GM18507 (cell line): ENCODE measurements at regions not wholly inside any gene's neighbourhood (a gene's known extent, or its start where the extent isn't known, plus 50 kb on each side); places are given as distances from the start of the nearest gene placed in this dataset.

Experiments
- DNase-seq: peaks from one replicate; pipeline ENCODE4 v3.0.0; 2011; ENCODE audit warnings: low read depth; ENCODE audit not compliant: insufficient read length; ENCODE audit errors: extremely low spot score
- FAIRE-seq: peaks from 2 replicates; lab custom pipeline; 2011; peaks lifted over from hg19 to GRCh38; lab: Jason Lieb, UNC

DNA sequence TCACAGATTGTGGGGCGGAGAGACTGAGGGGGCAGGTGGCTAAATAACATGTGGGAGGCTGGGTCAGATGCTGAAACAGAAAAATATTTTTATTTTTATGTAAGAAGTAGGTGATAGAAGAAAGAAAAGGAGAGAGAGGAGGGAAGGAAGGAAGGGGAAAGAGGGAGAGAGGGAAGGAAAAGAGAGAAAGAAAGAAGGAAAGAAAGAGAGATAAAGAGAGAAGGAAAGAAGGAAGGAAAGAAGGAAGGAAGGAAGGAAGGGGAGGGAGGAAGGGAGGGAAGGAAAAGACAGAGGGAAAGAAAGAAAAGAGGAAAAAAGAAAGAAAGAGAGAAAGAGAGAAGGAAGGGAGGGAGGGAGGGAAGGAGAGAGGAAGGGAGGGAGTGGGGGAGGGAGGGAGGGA, 224.9 kb downstream of the UQCRFS1 start:
- DNase-seq (no peak), FAIRE-seq (no peak)

GRCh38 chr19:28987177-28987576, 225.8 kb downstream of the UQCRFS1 start:
- FAIRE-seq = no peak

GRCh38 chr19:28985201-28985600, 227.8 kb downstream of the UQCRFS1 start:
- no peak for FAIRE-seq

More at GRCh38 chr19:28987177-28987576, 225.8 kb downstream of the UQCRFS1 start:
- no peak for DNase-seq

DNA sequence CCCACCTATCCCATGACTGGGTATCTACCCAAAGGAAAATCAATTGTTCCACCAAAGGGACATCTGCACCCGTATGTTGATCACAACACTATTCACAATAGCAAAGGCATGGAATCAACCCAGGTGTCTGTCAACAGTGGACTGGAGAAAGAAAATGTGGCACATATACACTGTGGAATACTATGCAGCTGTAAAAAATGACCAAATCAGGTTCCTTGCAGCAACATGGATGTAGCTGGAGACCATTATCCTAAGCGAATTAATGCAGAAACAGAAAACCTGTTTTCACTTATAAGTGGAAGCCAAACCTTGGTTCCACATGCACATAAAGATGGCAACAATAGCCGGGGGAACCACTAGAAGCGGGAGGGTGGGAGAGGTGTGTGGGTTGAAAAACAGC, 228.6 kb downstream of the UQCRFS1 start:
- FAIRE-seq = no peak
- DNase-seq = no peak

More at GRCh38 chr19:28985201-28985600, 227.8 kb downstream of the UQCRFS1 start:
- no peak for DNase-seq

- FAIRE-seq (no peak), DNase-seq (no peak)
Observed at GRCh38 chr19:28983430-28983829, 229.5 kb downstream of the UQCRFS1 start.

DNA sequence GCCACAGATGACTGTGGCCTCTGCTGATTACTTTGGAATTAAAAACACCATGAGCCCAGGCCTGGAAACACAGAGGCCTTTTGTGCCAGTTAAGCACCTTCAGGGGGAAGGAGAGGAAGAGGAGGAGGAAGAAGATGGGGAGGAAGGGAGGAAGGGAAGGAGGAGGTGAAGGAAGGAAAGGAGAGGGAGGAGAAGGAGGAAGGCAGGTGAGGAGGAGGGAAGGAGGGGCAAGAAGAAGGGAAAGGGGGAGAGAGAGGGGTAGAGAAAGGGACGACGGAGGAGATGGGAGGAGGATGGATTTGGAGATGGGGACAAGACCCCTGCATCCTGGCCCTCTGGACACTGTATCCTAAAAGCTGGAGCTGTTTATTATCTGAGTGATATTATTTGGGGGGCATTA, 231.0 kb downstream of the UQCRFS1 start:
- DNase-seq (no peak), FAIRE-seq (no peak)

GRCh38 chr19:28981518-28981917, 231.4 kb downstream of the UQCRFS1 start:
- FAIRE-seq (no peak), DNase-seq (no peak)

GRCh38 chr19:28980236-28980868, 232.6 kb downstream of the UQCRFS1 start:
- FAIRE-seq (no peak), DNase-seq (no peak)

- no peak for FAIRE-seq
- DNase-seq = no peak
Observed at GRCh38 chr19:28977826-28978225, 235.1 kb downstream of the UQCRFS1 start.

DNA sequence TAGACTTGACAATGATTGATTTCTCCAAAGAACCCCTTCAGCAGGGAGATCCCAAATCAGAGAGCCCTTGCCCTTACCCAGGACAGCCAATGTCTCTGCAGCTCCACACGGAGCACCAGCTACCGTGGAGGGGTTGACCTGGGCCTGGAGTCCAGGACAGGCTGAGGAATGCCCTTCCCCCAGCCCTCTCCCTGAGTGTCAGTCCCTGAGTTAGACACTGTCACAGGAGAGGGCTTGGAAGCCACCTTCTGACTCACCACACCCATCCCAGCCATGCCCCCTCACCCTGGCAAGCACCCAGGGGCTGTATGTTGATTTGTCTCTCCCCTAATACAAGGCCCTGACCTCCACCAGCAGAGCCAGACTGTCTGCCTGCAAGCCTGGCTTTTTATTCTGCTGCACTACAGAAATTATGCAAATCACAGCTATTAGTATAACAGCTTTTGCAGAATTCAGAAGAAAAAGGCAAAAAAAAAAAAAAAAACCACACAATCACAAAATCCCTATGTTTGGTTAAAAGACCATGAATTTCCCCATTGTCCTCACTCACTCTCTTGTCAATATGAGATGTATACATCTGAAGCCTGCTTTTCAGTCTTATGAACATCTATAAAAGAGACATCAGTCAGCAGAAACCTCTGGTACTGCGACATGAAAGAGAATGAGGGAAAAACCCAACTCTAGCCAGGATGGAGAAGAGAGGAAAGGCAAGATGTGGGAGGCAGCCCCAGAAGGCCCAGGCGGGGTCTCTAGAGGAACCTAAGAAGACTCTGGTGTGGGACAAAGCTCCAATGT, 240.7 kb downstream of the UQCRFS1 start:
- no peak for FAIRE-seq

GRCh38 chr19:28971513-28971912, 241.4 kb downstream of the UQCRFS1 start:
- no peak for FAIRE-seq
- no peak for DNase-seq

More for the DNA sequence above, 240.7 kb downstream of the UQCRFS1 start:
- DNase-seq = no peak

DNA sequence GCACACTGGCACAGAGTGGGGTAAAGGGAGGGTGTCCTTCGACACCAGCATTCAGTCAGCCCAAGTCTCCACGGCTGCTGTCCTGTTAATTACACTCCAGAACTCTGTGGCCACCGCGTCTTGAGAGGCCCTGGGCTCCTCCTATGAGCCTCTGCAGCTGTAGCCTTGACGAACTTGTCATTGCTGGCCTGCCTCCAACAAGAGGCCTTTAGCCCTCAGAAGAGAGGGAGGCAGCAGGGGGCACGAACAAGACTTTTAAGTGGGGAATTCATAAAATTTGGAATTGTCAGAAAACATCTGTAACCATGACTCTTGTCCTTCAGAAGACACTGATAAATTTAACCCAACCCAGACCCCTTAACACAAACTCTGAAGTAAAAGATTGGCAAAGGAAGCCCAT, 241.9 kb downstream of the UQCRFS1 start:
- no peak for FAIRE-seq
- no peak for DNase-seq

DNA sequence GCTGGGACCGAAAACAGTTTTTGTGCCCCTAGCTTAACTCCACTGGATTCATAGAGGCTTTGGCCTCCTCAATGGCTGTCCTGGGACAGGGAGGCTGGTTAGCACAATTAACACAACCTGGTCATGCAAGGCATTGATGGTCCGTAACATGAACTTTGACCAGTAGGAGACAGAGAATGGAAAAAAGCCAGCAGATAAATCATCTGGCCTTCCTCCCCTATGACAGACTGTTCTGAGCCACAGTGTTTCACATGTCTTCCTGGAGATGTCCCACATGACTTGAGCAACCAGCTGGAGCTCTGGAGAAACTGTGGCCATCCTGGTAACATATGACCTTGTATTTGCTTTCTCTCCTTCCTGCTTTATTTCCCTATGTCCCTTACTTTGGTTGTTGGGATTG, 244.2 kb downstream of the UQCRFS1 start:
- DNase-seq = no peak
- no peak for FAIRE-seq

GRCh38 chr19:28966737-28967399, 246.1 kb downstream of the UQCRFS1 start:
- FAIRE-seq (no peak), DNase-seq (no peak)

- no peak for FAIRE-seq
Observed at GRCh38 chr19:28964500-28964899, 248.5 kb downstream of the UQCRFS1 start.

GRCh38 chr19:28963486-28964250, 249.3 kb downstream of the UQCRFS1 start:
- FAIRE-seq = no peak
- DNase-seq = no peak

More at GRCh38 chr19:28964500-28964899, 248.5 kb downstream of the UQCRFS1 start:
- DNase-seq = no peak

- DNase-seq (no peak), FAIRE-seq (no peak)
Observed at GRCh38 chr19:28961772-28962500, 251.0 kb downstream of the UQCRFS1 start.

GRCh38 chr19:28960986-28961705, 251.8 kb downstream of the UQCRFS1 start:
- DNase-seq = no peak

DNA sequence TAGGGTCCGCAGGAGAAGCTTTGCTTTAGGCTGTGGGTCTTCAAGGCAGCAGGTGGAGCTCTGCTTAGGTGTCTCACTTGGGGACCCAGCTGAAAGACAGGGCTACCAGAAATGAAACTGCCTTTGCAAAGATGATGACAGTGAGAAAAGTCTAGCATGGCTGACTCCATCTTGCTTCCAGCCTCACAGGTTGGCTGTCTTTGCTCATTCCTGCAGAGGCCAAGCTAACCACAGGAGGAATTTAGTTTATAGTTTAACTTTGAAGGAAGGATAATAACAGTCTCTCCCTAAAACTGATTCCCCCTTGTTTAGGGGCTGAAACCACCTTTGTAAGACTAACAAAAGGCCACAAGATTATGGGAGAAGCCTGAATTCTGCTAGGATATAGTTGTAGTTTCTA, 252.4 kb downstream of the UQCRFS1 start:
- FAIRE-seq = no peak

More at GRCh38 chr19:28960986-28961705, 251.8 kb downstream of the UQCRFS1 start:
- FAIRE-seq = no peak

More for the DNA sequence above, 252.4 kb downstream of the UQCRFS1 start:
- DNase-seq = no peak
